ENCODE measurements at regions not wholly inside any gene's neighbourhood (a gene's known extent, or its start where the extent isn't known, plus 50 kb on each side); places are given as distances from the start of the nearest gene placed in this dataset.

- no peak for TF ChIP-seq ZNF431 (CRISPR knock-in tag; IDR thresholded peaks at IDR 0.05; ENCODE audit: borderline replicate concordance, low read depth)
- no peak for TF ChIP-seq ADNP (CRISPR knock-in tag; IDR thresholded peaks at IDR 0.05)
- TF ChIP-seq ZNF124 (CRISPR knock-in tag; IDR thresholded peaks at IDR 0.05) = no peak
- no peak for TF ChIP-seq NR1H2 (CRISPR knock-in tag; IDR thresholded peaks at IDR 0.05; ENCODE audit: borderline replicate concordance, low read depth)
Observed at GRCh38 chr17:45628019-45628418, 137.5 kb upstream of the PLEKHM1 start (continued).

- TF ChIP-seq ERF (CRISPR knock-in tag; IDR thresholded peaks at IDR 0.05) = no peak
- no peak for TF ChIP-seq THYN1 (CRISPR knock-in tag; IDR thresholded peaks at IDR 0.05; ENCODE audit: borderline replicate concordance, low read depth)
- TF ChIP-seq ZNF639 (CRISPR knock-in tag; conservative IDR thresholded peaks at IDR 0.05) = no peak
- TF ChIP-seq ZNF33A (CRISPR knock-in tag; IDR thresholded peaks at IDR 0.05; ENCODE audit: borderline replicate concordance) = no peak
- no peak for TF ChIP-seq ZNF740 (CRISPR knock-in tag; IDR thresholded peaks at IDR 0.05)
- TF ChIP-seq ZFX (CRISPR knock-in tag; IDR thresholded peaks at IDR 0.05; ENCODE audit: low read depth) = no peak
- TF ChIP-seq ZNF20 (CRISPR knock-in tag; IDR thresholded peaks at IDR 0.05) = no peak
- no peak for TF ChIP-seq ZNF264 (CRISPR knock-in tag; IDR thresholded peaks at IDR 0.05)
- no peak for TF ChIP-seq ZFP62 (CRISPR knock-in tag; IDR thresholded peaks at IDR 0.05)
- TF ChIP-seq E2F2 (CRISPR knock-in tag; IDR thresholded peaks at IDR 0.05; ENCODE audit: borderline replicate concordance) = no peak
- no peak for TF ChIP-seq ZBTB26 (CRISPR knock-in tag; IDR thresholded peaks at IDR 0.05; ENCODE audit: borderline replicate concordance)
- H3K27ac ChIP-seq (ENCODE audit: extremely low read length, insufficient read depth, low read length) = no peak overlapping the region
- no peaks in the 10 kb centered on the region for H3K79me2 ChIP-seq (ENCODE audit: insufficient read depth, low read length)
- ChIA-PET POLR2A (no interaction called here), CTCF (ENCODE audit: low intra/inter-chr PET ratio, low total read pairs) (no interaction called here)
- ATAC-seq (no peak), FAIRE-seq (no peak), DNase-seq (ENCODE audit: low spot score) (no peak)
- 93% methylated on average over 2 of the region's 2 CpGs for WGBS (ENCODE audit: low lambda C conversion rate)
- intact Hi-C loops (cut with micrococcal nuclease; ENCODE audit: unreplicated experiment) (no loop called here), in situ Hi-C loops (cut with HindIII; ENCODE audit: extremely low pct_ligation_motif_present, low pct_unique_long_range_greater_than_20kb) (no loop called here)
- H3K36me3 ChIP-seq (replicated peaks in 1 of 2; ENCODE audit: control insufficient read depth in 1 of 2, insufficient read depth in 2 of 2, low read length in 2 of 2) = peaks cover 18 to 44% of the 10 kb centered on the region in 2 experiments
- H3K4me3 ChIP-seq (replicated peaks in 1 of 3; ENCODE audit: insufficient read depth in 1 of 3, low read depth in 2 of 3, low read length in 3 of 3) = no peak overlapping the region
- H3K4me2 ChIP-seq (ENCODE audit: low read depth, low read length) = no peak overlapping the region
- H3K27me3 ChIP-seq (ENCODE audit: control insufficient read depth in 1 of 2, insufficient read depth in 2 of 2, low read length in 2 of 2) = no peaks in the 10 kb centered on the region
- no peaks in the 10 kb centered on the region for H3K9me3 ChIP-seq (ENCODE audit: low read length)
- no peak overlapping the region for H2AFZ ChIP-seq (ENCODE audit: low read length)
- no peak overlapping the region for H3K9ac ChIP-seq (ENCODE audit: insufficient read depth, low read depth, low read length)
- BruUV-seq (replicated peaks) = no TSS peak
- no peaks in the 10 kb centered on the region for H3K4me1 ChIP-seq (ENCODE audit: insufficient read depth, low read length)
- H4K20me1 ChIP-seq (ENCODE audit: insufficient read depth, low read length) = no peaks in the 10 kb centered on the region
Observed at GRCh38 chr17:45631941-45632340, 141.4 kb upstream of the PLEKHM1 start.
